Neural progenitor cell (in vitro differentiated cells): ENCODE measurements at regions not wholly inside any gene's neighbourhood (a gene's known extent, or its start where the extent isn't known, plus 50 kb on each side); places are given as distances from the start of the nearest gene placed in this dataset.

Source experiments
- DNase-seq: peaks from one replicate; pipeline ENCODE4 v3.0.0-alpha.2; 2016; ENCODE audit warnings: low spot score
- H2AFZ ChIP-seq: fragments of 200-600 bp; sonication (generic); replicated peaks from 2 replicates; pipeline ENCODE4 v1.6.1; 2016; ENCODE audit warnings: antibody characterized with exemption
- H3F3A ChIP-seq: fragments of 200-600 bp; sonication (generic); 2 replicates; pipeline ENCODE4 v1.6.1; 2016; ENCODE audit warnings: antibody characterized with exemption, low read depth
- H3K27ac ChIP-seq: fragments of 200-600 bp; sonication (generic); 2 replicates; pipeline ENCODE4 v1.5.1; 2016; ENCODE audit warnings: mild to moderate bottlenecking
- H3K27me3 ChIP-seq: fragments of 200-600 bp; sonication (generic); 2 replicates; pipeline ENCODE4 v1.6.1; 2016; ENCODE audit warnings: mild to moderate bottlenecking, moderate library complexity
- H3K36me3 ChIP-seq: fragments of 200-600 bp; sonication (generic); 2 replicates; pipeline ENCODE4 v1.5.1; 2016
- H3K4me1 ChIP-seq: fragments of 200-600 bp; sonication (generic); 2 replicates; pipeline ENCODE4 v1.6.1; 2016; ENCODE audit warnings: mixed run types
- H3K4me2 ChIP-seq: fragments of 200-600 bp; sonication (generic); 2 replicates; pipeline ENCODE4 v1.6.1; 2016
- H3K4me3 ChIP-seq: fragments of 200-600 bp; sonication (generic); 2 replicates; pipeline ENCODE4 v1.5.1; 2016
- H3K79me2 ChIP-seq: fragments of 200-600 bp; sonication (generic); 2 replicates; pipeline ENCODE4 v1.6.1; 2016; ENCODE audit warnings: low read depth
- H3K9ac ChIP-seq: fragments of 200-600 bp; sonication (generic); 2 replicates; pipeline ENCODE4 v1.6.1; 2016
- H3K9me3 ChIP-seq: fragments of 200-600 bp; sonication (generic); 2 replicates; pipeline ENCODE4 v1.5.1; 2016; ENCODE audit warnings: low read depth
- H4K20me1 ChIP-seq: fragments of 200-600 bp; sonication (generic); 2 replicates; pipeline ENCODE4 v1.6.1; 2016; ENCODE audit warnings: low read depth
- H3K27ac Mint-ChIP-seq: 3 replicates; pipeline ENCODE4 v1.8.0; 2021; ENCODE audit warnings: mixed read lengths
- H3K27me3 Mint-ChIP-seq: 2 replicates; pipeline ENCODE4 v1.8.0; 2022; ENCODE audit warnings: low read depth, mild to moderate bottlenecking, inconsistent platforms, moderate library complexity, mixed read lengths; ENCODE audit not compliant: insufficient read depth
- H3K36me3 Mint-ChIP-seq: 3 replicates; pipeline ENCODE4 v1.8.0; 2021; ENCODE audit warnings: mixed read lengths
- H3K4me1 Mint-ChIP-seq: 3 replicates; pipeline ENCODE4 v1.8.0; 2021; ENCODE audit warnings: mixed read lengths
- H3K4me3 Mint-ChIP-seq: 3 replicates; pipeline ENCODE4 v1.8.0; 2021; ENCODE audit warnings: mild to moderate bottlenecking, moderate library complexity, mixed read lengths
- H3K9me3 Mint-ChIP-seq: 3 replicates; pipeline ENCODE4 v1.8.0; 2020; ENCODE audit warnings: mixed read lengths
- EZH2 ChIP-seq: fragments of 200-600 bp; sonication (generic); IDR thresholded peaks from 2 replicates; pipeline ENCODE4 v1.6.1; 2017; ENCODE audit warnings: antibody characterized with exemption, mild to moderate bottlenecking, moderate library complexity
- EZH2phosphoT487 ChIP-seq: fragments of 200-600 bp; sonication (generic); IDR thresholded peaks from 2 replicates; pipeline ENCODE4 v1.6.1; 2017; ENCODE audit warnings: antibody characterized with exemption
- TF ChIP-seq, protein P1 (sequence below): fragments of 200-600 bp; sonication (generic); IDR thresholded peaks from 2 replicates; pipeline ENCODE4 v1.5.1; 2017; ENCODE audit warnings: antibody characterized with exemption, mild to moderate bottlenecking

DNA sequence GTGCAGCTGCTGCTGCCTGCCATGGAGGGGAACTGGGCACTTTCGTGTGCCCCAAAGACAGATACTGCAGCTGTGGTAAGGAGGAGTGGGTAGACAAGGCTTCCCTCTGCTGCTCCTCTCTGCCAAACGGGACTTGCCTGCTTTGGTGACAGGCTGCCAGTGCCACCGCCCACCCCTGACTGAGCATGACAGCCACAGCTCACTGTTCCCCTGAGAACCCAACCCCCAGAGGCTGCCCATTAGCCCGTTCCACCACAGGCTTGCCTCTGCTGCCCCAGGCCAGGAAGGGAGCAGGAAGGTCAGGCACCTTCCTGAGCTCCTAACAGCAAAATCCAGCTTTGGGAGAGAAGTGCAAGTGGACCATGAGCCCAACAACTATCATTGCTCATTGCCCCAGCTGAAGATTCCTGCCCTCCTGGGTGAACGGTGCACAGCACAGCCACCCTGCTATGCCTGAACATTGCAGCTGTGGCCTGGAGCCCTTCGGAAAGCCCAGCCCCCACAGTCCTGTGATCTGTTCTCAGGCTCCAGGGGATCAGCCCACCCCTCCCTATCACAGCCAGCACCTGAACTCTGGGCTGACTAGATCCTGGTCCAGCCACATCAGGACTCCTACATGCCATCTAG lies 58.7 kb upstream of the ANTXRL start:
- no peak for TF ChIP-seq EZH2phosphoT487
- no peak for TF ChIP-seq EZH2
- TF ChIP-seq, protein P1, sequence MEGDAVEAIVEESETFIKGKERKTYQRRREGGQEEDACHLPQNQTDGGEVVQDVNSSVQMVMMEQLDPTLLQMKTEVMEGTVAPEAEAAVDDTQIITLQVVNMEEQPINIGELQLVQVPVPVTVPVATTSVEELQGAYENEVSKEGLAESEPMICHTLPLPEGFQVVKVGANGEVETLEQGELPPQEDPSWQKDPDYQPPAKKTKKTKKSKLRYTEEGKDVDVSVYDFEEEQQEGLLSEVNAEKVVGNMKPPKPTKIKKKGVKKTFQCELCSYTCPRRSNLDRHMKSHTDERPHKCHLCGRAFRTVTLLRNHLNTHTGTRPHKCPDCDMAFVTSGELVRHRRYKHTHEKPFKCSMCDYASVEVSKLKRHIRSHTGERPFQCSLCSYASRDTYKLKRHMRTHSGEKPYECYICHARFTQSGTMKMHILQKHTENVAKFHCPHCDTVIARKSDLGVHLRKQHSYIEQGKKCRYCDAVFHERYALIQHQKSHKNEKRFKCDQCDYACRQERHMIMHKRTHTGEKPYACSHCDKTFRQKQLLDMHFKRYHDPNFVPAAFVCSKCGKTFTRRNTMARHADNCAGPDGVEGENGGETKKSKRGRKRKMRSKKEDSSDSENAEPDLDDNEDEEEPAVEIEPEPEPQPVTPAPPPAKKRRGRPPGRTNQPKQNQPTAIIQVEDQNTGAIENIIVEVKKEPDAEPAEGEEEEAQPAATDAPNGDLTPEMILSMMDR, result no peak
- Histone ChIP-seq H3K36me3 (no peaks in the 10 kb centered on the region), H4K20me1 (no peaks in the 10 kb centered on the region), H3F3A (no peaks in the 10 kb centered on the region), H3K9me3 (no peaks in the 10 kb centered on the region), H3K79me2 (no peaks in the 10 kb centered on the region), H3K4me2 (no peak overlapping the region), H3K27ac (no peak overlapping the region), H3K4me3 (no peak overlapping the region), H3K9ac (no peak overlapping the region), H2AFZ (no peak overlapping the region), H3K27me3 (no peaks in the 10 kb centered on the region), H3K4me1 (no peaks in the 10 kb centered on the region)
- Mint-ChIP-seq H3K27ac (no peak overlapping the region), H3K27me3 (peaks cover 8% of the 10 kb centered on the region), H3K9me3 (peaks cover 3% of the 10 kb centered on the region), H3K4me1 (no peaks in the 10 kb centered on the region), H3K36me3 (no peaks in the 10 kb centered on the region), H3K4me3 (no peak overlapping the region)
- no peak for DNase-seq

DNA sequence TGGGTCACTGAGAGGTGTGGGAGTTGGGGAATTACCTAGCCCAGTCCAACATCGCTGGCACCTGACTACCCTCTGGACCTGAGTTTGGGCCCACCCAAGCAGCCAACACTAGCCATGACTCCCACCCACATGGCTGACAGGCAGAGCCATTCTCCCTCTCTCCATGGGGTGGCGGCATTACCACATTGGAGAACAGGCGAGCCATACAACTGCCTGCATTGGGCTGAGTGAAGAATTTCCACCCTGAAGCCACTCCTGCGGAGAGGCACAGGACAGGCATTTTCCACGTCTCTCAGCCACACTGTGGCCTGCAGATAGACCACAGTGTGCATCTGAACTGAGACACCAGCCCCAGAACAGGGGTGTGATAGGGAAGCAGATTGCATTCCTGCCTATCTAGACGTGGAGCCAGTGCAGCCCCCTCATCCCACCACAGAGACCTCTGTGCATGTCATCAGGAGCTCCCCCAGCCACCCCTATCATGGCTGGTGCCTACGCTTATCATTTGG lies 58.2 kb upstream of the ANTXRL start:
- H3K4me1 Mint-ChIP-seq, result no peaks in the 10 kb centered on the region
- Histone ChIP-seq H3K9ac (no peak overlapping the region), H3K4me3 (no peak overlapping the region), H3K4me1 (no peaks in the 10 kb centered on the region), H4K20me1 (no peaks in the 10 kb centered on the region), H2AFZ (no peak overlapping the region), H3K27me3 (no peaks in the 10 kb centered on the region), H3K4me2 (no peak overlapping the region), H3K27ac (no peak overlapping the region), H3K79me2 (no peaks in the 10 kb centered on the region), H3K9me3 (no peaks in the 10 kb centered on the region), H3F3A (no peaks in the 10 kb centered on the region), H3K36me3 (no peaks in the 10 kb centered on the region)
- H3K36me3 Mint-ChIP-seq, result no peaks in the 10 kb centered on the region
- H3K27me3 Mint-ChIP-seq, result peaks cover 8% of the 10 kb centered on the region
- peaks cover 3% of the 10 kb centered on the region for H3K9me3 Mint-ChIP-seq
- no peak overlapping the region for H3K27ac Mint-ChIP-seq
- TF ChIP-seq EZH2 (no peak), EZH2phosphoT487 (no peak)
- TF ChIP-seq, protein P1, result peak; percentile 71
- DNase-seq, result peak; percentile 88
- no peak overlapping the region for H3K4me3 Mint-ChIP-seq

DNA sequence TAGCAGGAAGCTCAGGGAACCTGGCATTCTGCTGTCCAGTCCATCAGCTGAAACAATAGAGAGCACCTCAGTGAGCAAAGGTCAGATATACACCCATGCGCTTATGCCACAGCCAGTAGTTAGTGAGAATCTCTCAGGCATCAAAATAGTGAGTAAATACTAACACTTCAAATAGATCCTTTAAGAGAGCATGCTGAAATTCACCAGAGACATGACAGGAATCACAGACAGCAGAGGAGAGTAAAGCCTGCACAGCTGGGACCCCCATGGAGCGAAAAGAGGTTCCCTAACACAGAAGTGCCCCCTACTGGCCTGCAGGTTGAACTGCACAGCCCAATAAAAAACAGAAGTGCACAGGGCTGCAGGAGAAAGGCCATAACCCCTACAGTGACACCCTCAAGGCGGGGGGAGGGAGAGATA lies 57.6 kb upstream of the ANTXRL start:
- Histone ChIP-seq H3K4me2 (no peak overlapping the region), H3K36me3 (no peaks in the 10 kb centered on the region), H3K4me3 (no peak overlapping the region), H3K4me1 (no peaks in the 10 kb centered on the region), H3K27ac (no peak overlapping the region), H3K9me3 (no peaks in the 10 kb centered on the region), H3K79me2 (no peaks in the 10 kb centered on the region), H3K9ac (no peak overlapping the region), H4K20me1 (no peaks in the 10 kb centered on the region), H2AFZ (no peak overlapping the region), H3K27me3 (no peaks in the 10 kb centered on the region), H3F3A (no peaks in the 10 kb centered on the region)
- Mint-ChIP-seq H3K36me3 (no peaks in the 10 kb centered on the region), H3K9me3 (peaks cover 3% of the 10 kb centered on the region), H3K4me1 (no peaks in the 10 kb centered on the region), H3K27ac (no peak overlapping the region), H3K4me3 (no peak overlapping the region), H3K27me3 (peaks cover 5% of the 10 kb centered on the region)
- TF ChIP-seq, protein P1, result peak; percentile 93
- TF ChIP-seq EZH2phosphoT487, result no peak
- peak; percentile 78 for DNase-seq
